ENCODE measurements at regions not wholly inside any gene's neighbourhood (a gene's known extent, or its start where the extent isn't known, plus 50 kb on each side); places are given as distances from the start of the nearest gene placed in this dataset.

GRCh38 chr16:17845031-17845430, 374.3 kb upstream of the XYLT1 start:
- DNase-seq (ENCODE audit: low spot score) (no peak), ATAC-seq (no peak)
- Mint-ChIP-seq H3K36me3 (no peaks in the 10 kb centered on the region), H3K27ac (no peak overlapping the region), H3K4me3 (no peak overlapping the region), H3K4me1 (peaks cover 9% of the 10 kb centered on the region), H3K9me3 (no peaks in the 10 kb centered on the region), H3K27me3 (ENCODE audit: low read depth) (no peaks in the 10 kb centered on the region)
- ChIA-PET POLR2A (interaction anchor here (0.6 kb wide), 1 partner anchor 512 kb away, joined by 3 read pairs; no protein-coding TSS in a partner anchor), CTCF (no interaction called here)
- TF ChIP-seq OVOL2 (CRISPR knock-in tag; IDR thresholded peaks at IDR 0.05; ENCODE audit: borderline replicate concordance) (no peak), NR2C2 (CRISPR knock-in tag; IDR thresholded peaks at IDR 0.05) (no peak), ATF6 (CRISPR knock-in tag; IDR thresholded peaks at IDR 0.05) (no peak), FOXP1 (CRISPR knock-in tag; IDR thresholded peaks at IDR 0.05; ENCODE audit: borderline replicate concordance) (no peak), NFATC4 (CRISPR knock-in tag; IDR thresholded peaks at IDR 0.05) (no peak), CREB1 (CRISPR knock-in tag; IDR thresholded peaks at IDR 0.05) (no peak), SMAD3 (CRISPR knock-in tag; IDR thresholded peaks at IDR 0.05; ENCODE audit: borderline replicate concordance) (no peak), ATF1 (CRISPR knock-in tag; IDR thresholded peaks at IDR 0.05) (no peak)
- TF ChIP-seq, protein P1, sequence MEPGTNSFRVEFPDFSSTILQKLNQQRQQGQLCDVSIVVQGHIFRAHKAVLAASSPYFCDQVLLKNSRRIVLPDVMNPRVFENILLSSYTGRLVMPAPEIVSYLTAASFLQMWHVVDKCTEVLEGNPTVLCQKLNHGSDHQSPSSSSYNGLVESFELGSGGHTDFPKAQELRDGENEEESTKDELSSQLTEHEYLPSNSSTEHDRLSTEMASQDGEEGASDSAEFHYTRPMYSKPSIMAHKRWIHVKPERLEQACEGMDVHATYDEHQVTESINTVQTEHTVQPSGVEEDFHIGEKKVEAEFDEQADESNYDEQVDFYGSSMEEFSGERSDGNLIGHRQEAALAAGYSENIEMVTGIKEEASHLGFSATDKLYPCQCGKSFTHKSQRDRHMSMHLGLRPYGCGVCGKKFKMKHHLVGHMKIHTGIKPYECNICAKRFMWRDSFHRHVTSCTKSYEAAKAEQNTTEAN (CRISPR knock-in tag; IDR thresholded peaks at IDR 0.05): no peak
- TF ChIP-seq, protein P2, sequence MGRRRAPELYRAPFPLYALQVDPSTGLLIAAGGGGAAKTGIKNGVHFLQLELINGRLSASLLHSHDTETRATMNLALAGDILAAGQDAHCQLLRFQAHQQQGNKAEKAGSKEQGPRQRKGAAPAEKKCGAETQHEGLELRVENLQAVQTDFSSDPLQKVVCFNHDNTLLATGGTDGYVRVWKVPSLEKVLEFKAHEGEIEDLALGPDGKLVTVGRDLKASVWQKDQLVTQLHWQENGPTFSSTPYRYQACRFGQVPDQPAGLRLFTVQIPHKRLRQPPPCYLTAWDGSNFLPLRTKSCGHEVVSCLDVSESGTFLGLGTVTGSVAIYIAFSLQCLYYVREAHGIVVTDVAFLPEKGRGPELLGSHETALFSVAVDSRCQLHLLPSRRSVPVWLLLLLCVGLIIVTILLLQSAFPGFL (CRISPR knock-in tag; IDR thresholded peaks at IDR 0.05; ENCODE audit: borderline replicate concordance): no peak
- TF ChIP-seq, protein P3, sequence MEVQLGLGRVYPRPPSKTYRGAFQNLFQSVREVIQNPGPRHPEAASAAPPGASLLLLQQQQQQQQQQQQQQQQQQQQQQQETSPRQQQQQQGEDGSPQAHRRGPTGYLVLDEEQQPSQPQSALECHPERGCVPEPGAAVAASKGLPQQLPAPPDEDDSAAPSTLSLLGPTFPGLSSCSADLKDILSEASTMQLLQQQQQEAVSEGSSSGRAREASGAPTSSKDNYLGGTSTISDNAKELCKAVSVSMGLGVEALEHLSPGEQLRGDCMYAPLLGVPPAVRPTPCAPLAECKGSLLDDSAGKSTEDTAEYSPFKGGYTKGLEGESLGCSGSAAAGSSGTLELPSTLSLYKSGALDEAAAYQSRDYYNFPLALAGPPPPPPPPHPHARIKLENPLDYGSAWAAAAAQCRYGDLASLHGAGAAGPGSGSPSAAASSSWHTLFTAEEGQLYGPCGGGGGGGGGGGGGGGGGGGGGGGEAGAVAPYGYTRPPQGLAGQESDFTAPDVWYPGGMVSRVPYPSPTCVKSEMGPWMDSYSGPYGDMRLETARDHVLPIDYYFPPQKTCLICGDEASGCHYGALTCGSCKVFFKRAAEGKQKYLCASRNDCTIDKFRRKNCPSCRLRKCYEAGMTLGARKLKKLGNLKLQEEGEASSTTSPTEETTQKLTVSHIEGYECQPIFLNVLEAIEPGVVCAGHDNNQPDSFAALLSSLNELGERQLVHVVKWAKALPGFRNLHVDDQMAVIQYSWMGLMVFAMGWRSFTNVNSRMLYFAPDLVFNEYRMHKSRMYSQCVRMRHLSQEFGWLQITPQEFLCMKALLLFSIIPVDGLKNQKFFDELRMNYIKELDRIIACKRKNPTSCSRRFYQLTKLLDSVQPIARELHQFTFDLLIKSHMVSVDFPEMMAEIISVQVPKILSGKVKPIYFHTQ (CRISPR knock-in tag; IDR thresholded peaks at IDR 0.05): no peak
- TF ChIP-seq, protein P4, sequence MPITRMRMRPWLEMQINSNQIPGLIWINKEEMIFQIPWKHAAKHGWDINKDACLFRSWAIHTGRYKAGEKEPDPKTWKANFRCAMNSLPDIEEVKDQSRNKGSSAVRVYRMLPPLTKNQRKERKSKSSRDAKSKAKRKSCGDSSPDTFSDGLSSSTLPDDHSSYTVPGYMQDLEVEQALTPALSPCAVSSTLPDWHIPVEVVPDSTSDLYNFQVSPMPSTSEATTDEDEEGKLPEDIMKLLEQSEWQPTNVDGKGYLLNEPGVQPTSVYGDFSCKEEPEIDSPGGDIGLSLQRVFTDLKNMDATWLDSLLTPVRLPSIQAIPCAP (CRISPR knock-in tag; IDR thresholded peaks at IDR 0.05): no peak

GRCh38 chr16:17843905-17844304, 373.1 kb upstream of the XYLT1 start:
- Mint-ChIP-seq H3K4me1 (peaks cover 19% of the 10 kb centered on the region), H3K27me3 (ENCODE audit: low read depth) (no peaks in the 10 kb centered on the region), H3K27ac (no peak overlapping the region), H3K9me3 (no peaks in the 10 kb centered on the region), H3K4me3 (no peak overlapping the region), H3K36me3 (no peaks in the 10 kb centered on the region)
- DNase-seq (ENCODE audit: low spot score) (no peak), ATAC-seq (no peak)
- CTCF ChIA-PET: no interaction called here
- TF ChIP-seq GABPB1 (CRISPR knock-in tag; IDR thresholded peaks at IDR 0.05): no peak
- TF ChIP-seq, protein P1 (CRISPR knock-in tag; IDR thresholded peaks at IDR 0.05): no peak
- no peak for TF ChIP-seq SMAD4 (CRISPR knock-in tag; IDR thresholded peaks at IDR 0.05)
- no peak for TF ChIP-seq ZNF219 (CRISPR knock-in tag; IDR thresholded peaks at IDR 0.05; ENCODE audit: borderline replicate concordance)
- TF ChIP-seq FOXJ3 (CRISPR knock-in tag; IDR thresholded peaks at IDR 0.05; ENCODE audit: borderline replicate concordance): no peak
- TF ChIP-seq PRRX2 (CRISPR knock-in tag; IDR thresholded peaks at IDR 0.05): no peak
- no peak for TF ChIP-seq CBFB (CRISPR knock-in tag; IDR thresholded peaks at IDR 0.05; ENCODE audit: low read depth)
- no peak for TF ChIP-seq NR2C2 (CRISPR knock-in tag; IDR thresholded peaks at IDR 0.05)
- no peak for TF ChIP-seq TP53 (CRISPR knock-in tag; IDR thresholded peaks at IDR 0.05)
- no peak for TF ChIP-seq MAX (CRISPR knock-in tag; IDR thresholded peaks at IDR 0.05)
- TF ChIP-seq, protein P3 (CRISPR knock-in tag; IDR thresholded peaks at IDR 0.05): no peak
- POLR2A ChIA-PET: no interaction called here

All from WTC11 (cell line).